T-cell (primary cell): ENCODE measurements at regions not wholly inside any gene's neighbourhood (a gene's known extent, or its start where the extent isn't known, plus 50 kb on each side); places are given as distances from the start of the nearest gene placed in this dataset.
A peak's percentile ranks its signal among the peaks of the same experiment; 100 is the strongest.

ENCODE experiments used
- ATAC-seq, 4 experiments: fragments of 200-7000 bp in 3 of 4; fragments of 150-1000 bp in 1 of 4; cut with Tn5 transposase; replicated peaks in 1 of 4; 1 replicate in 3 of 4; 2 replicates in 1 of 4; pipeline ENCODE4 v1.10.0; 2021; ENCODE audit warnings: moderate library complexity in 3 of 4, mild to moderate bottlenecking in 2 of 4, moderate number of reproducible peaks in 1 of 4
- CTCF ChIA-PET, 2 donors: fragments of 300-600 bp; sonication (Branson Sonifier 250); formaldehyde crosslinking; loops; one replicate each; lab custom pipeline; 2022; ENCODE audit warnings: antibody characterized with exemption in 2 of 2; lab: Charles Lee
- POLR2A ChIA-PET, 2 donors: fragments of 300-600 bp; sonication (Branson Sonifier 250); formaldehyde crosslinking; loops; one replicate each; lab custom pipeline; 2022; ENCODE audit warnings: antibody characterized with exemption in 2 of 2; lab: Charles Lee
- DNase-seq, 35 experiments: peaks; one replicate each; pipeline versions ENCODE4 v3.0.0 to v3.0.0-alpha.2; 2013 to 2023
- H3K27ac ChIP-seq: one replicate; pipeline ENCODE4 v1.5.1; 2013; ENCODE audit warnings: low read length
- H3K27me3 ChIP-seq, 2 experiments: replicated peaks in 1 of 2; 1 replicate in 1 of 2; 2 replicates in 1 of 2; pipeline versions ENCODE4 v1.6.1 to v1.7.0; 2013; ENCODE audit warnings: low read length in 1 of 2, mixed read lengths in 1 of 2; ENCODE audit not compliant: control insufficient read depth in 2 of 2, insufficient read depth in 2 of 2; ENCODE audit errors: extremely low read depth in 1 of 2
- H3K36me3 ChIP-seq, 2 donors: 1 replicate in 1 of 2; 2 replicates in 1 of 2; pipeline versions ENCODE4 v1.6.1 to v1.7.0; 2013; ENCODE audit warnings: low read length in 1 of 2; ENCODE audit not compliant: control insufficient read depth in 2 of 2, insufficient read depth in 1 of 2; ENCODE audit errors: extremely low read depth in 1 of 2
- H3K4me1 ChIP-seq, 2 experiments: 1 replicate in 1 of 2; 2 replicates in 1 of 2; pipeline versions ENCODE4 v1.6.1 to v1.7.0; 2013; ENCODE audit warnings: low read length in 2 of 2, mixed read lengths in 1 of 2; ENCODE audit not compliant: insufficient read depth in 2 of 2, control insufficient read depth in 1 of 2; ENCODE audit errors: extremely low read depth in 1 of 2
- H3K4me3 ChIP-seq, 2 donors: 1 replicate in 1 of 2; 2 replicates in 1 of 2; pipeline versions ENCODE4 v1.5.1 to v1.7.0; 2013; ENCODE audit warnings: mild to moderate bottlenecking in 2 of 2, low read length in 1 of 2, moderate library complexity in 1 of 2; ENCODE audit not compliant: control insufficient read depth in 1 of 2; ENCODE audit errors: extremely low read depth in 1 of 2
- H3K9me3 ChIP-seq: 2 replicates; pipeline ENCODE4 v1.7.0; 2013
- H3K27ac Mint-ChIP-seq, 2 donors: one replicate each; pipeline ENCODE4 v1.8.0; 2020 to 2021; ENCODE audit warnings: mild to moderate bottlenecking in 2 of 2, mixed read lengths in 2 of 2
- H3K27me3 Mint-ChIP-seq, 2 donors: one replicate each; pipeline ENCODE4 v1.8.0; 2021 to 2022; ENCODE audit warnings: mixed read lengths in 2 of 2
- H3K36me3 Mint-ChIP-seq: one replicate; pipeline ENCODE4 v1.8.0; 2021; ENCODE audit warnings: mixed read lengths
- H3K4me1 Mint-ChIP-seq, 3 donors: one replicate each; pipeline ENCODE4 v1.8.0; 2020 to 2022; ENCODE audit warnings: mixed read lengths in 3 of 3, mild to moderate bottlenecking in 1 of 3
- H3K4me3 Mint-ChIP-seq, 3 donors: one replicate each; pipeline ENCODE4 v1.8.0; 2020 to 2022; ENCODE audit warnings: mild to moderate bottlenecking in 3 of 3, mixed read lengths in 3 of 3, moderate library complexity in 3 of 3
- H3K9me3 Mint-ChIP-seq, 3 donors: one replicate each; pipeline ENCODE4 v1.8.0; 2020 to 2022; ENCODE audit warnings: mixed read lengths in 3 of 3
- WGBS: methylation state at CpG from one replicate; pipeline ENCODE4 v1.1.5; 2013; ENCODE audit warnings: missing lambda C conversion rate; ENCODE audit not compliant: insufficient coverage; 5-methylcytosine and 5-hydroxymethylcytosine counted together

- CTCF ChIA-PET, result no interaction called here
- Mint-ChIP-seq H3K9me3 (peaks cover 0 to 5% (median 4%) of the 10 kb centered on the region in 3 donors), H3K27me3 (no peaks in the 10 kb centered on the region), H3K4me3 (no peak overlapping the region), H3K27ac (no peak overlapping the region), H3K36me3 (no peaks in the 10 kb centered on the region), H3K4me1 (peaks cover 3 to 17% (median 9%) of the 10 kb centered on the region in 3 donors)
- no peak overlapping the region for H3K4me3 ChIP-seq
- no peaks in the 10 kb centered on the region for H3K9me3 ChIP-seq
- no peaks in the 10 kb centered on the region for H3K36me3 ChIP-seq
- ATAC-seq (no peak), DNase-seq (no peak)
- no peaks in the 10 kb centered on the region for H3K4me1 ChIP-seq
- 100% methylated on average over 1 of the region's 5 CpGs for WGBS
- POLR2A ChIA-PET, result no interaction called here
- no peaks in the 10 kb centered on the region for H3K27me3 ChIP-seq
- no peak overlapping the region for H3K27ac ChIP-seq
Measured at GRCh38 chr2:7703543-7704144, 786.4 kb downstream of the RNF144A start.

- peak in 1 of 4 experiments; percentile 49 for ATAC-seq
- H3K4me3 Mint-ChIP-seq, result no peak overlapping the region
- POLR2A ChIA-PET, result no interaction called here
Measured at GRCh38 chr2:7704296-7704865, 787.2 kb downstream of the RNF144A start.

GRCh38 chr2:7706791-7707190 lies 789.6 kb downstream of the RNF144A start:
- ChIA-PET CTCF (no interaction called here), POLR2A (interaction anchor here in 1 of 2 donors (0.6 kb wide), 1 partner anchor 975 kb away, joined by 3 read pairs; no protein-coding TSS in a partner anchor)
- no CpG with 5 or more reads among the region's 2 CpGs for WGBS
- Mint-ChIP-seq H3K4me1 (peaks cover 3 to 17% (median 9%) of the 10 kb centered on the region in 3 donors), H3K36me3 (no peaks in the 10 kb centered on the region), H3K4me3 (no peak overlapping the region), H3K27ac (no peak overlapping the region), H3K9me3 (no peaks in the 10 kb centered on the region), H3K27me3 (no peaks in the 10 kb centered on the region)
- no peaks in the 10 kb centered on the region for H3K27me3 ChIP-seq
- H3K4me1 ChIP-seq, result no peaks in the 10 kb centered on the region
- no peak overlapping the region for H3K27ac ChIP-seq
- no peak for ATAC-seq
- H3K4me3 ChIP-seq, result no peak overlapping the region
- no peaks in the 10 kb centered on the region for H3K36me3 ChIP-seq
- DNase-seq, result no peak
- H3K9me3 ChIP-seq, result no peaks in the 10 kb centered on the region

More at GRCh38 chr2:7704296-7704865, 787.2 kb downstream of the RNF144A start:
- no peak overlapping the region for H3K27ac Mint-ChIP-seq
- H3K9me3 Mint-ChIP-seq, result peaks cover 0 to 4% (median 3%) of the 10 kb centered on the region in 3 donors
- DNase-seq, result no peak
- no peaks in the 10 kb centered on the region for H3K36me3 Mint-ChIP-seq
- no peaks in the 10 kb centered on the region for H3K27me3 Mint-ChIP-seq
- no peaks in the 10 kb centered on the region for H3K4me1 ChIP-seq
- H3K36me3 ChIP-seq, result no peaks in the 10 kb centered on the region
- H3K9me3 ChIP-seq, result no peaks in the 10 kb centered on the region
- H3K27me3 ChIP-seq, result no peaks in the 10 kb centered on the region
- H3K27ac ChIP-seq, result no peak overlapping the region
- H3K4me1 Mint-ChIP-seq, result peaks cover 3 to 17% (median 9%) of the 10 kb centered on the region in 3 donors
- CTCF ChIA-PET, result no interaction called here
- no peak overlapping the region for H3K4me3 ChIP-seq
- no CpG with 5 or more reads among the region's 6 CpGs for WGBS

GRCh38 chr2:7707723-7708122 lies 790.5 kb downstream of the RNF144A start:
- H3K27me3 ChIP-seq, result no peaks in the 10 kb centered on the region
- H3K27ac Mint-ChIP-seq, result no peak overlapping the region
- no peaks in the 10 kb centered on the region for H3K27me3 Mint-ChIP-seq
- 86% methylated on average over 1 of the region's 2 CpGs for WGBS
- no peak overlapping the region for H3K27ac ChIP-seq
- POLR2A ChIA-PET, result no interaction called here
- no peaks in the 10 kb centered on the region for H3K4me1 ChIP-seq
- CTCF ChIA-PET, result no interaction called here
- ATAC-seq, result no peak
- no peak overlapping the region for H3K4me3 ChIP-seq
- peaks cover 3 to 11% (median 7%) of the 10 kb centered on the region in 3 donors for H3K4me1 Mint-ChIP-seq
- H3K9me3 Mint-ChIP-seq, result no peaks in the 10 kb centered on the region
- no peaks in the 10 kb centered on the region for H3K36me3 Mint-ChIP-seq
- no peaks in the 10 kb centered on the region for H3K9me3 ChIP-seq
- no peak for DNase-seq
- H3K36me3 ChIP-seq, result no peaks in the 10 kb centered on the region
- H3K4me3 Mint-ChIP-seq, result no peak overlapping the region

GRCh38 chr2:7709907-7710306 lies 792.7 kb downstream of the RNF144A start:
- Mint-ChIP-seq H3K4me1 (no peaks in the 10 kb centered on the region), H3K36me3 (no peaks in the 10 kb centered on the region), H3K4me3 (no peak overlapping the region), H3K27ac (no peak overlapping the region), H3K9me3 (peaks cover 0 to 4% (median 0%) of the 10 kb centered on the region in 3 donors), H3K27me3 (no peaks in the 10 kb centered on the region)
- no peaks in the 10 kb centered on the region for H3K27me3 ChIP-seq
- 77% methylated on average over 3 of the region's 5 CpGs for WGBS
- POLR2A ChIA-PET, result no interaction called here
- no peaks in the 10 kb centered on the region for H3K4me1 ChIP-seq
- H3K4me3 ChIP-seq, result no peak overlapping the region
- ATAC-seq (no peak), DNase-seq (no peak)
- H3K36me3 ChIP-seq, result no peaks in the 10 kb centered on the region
- no peaks in the 10 kb centered on the region for H3K9me3 ChIP-seq
- no peak overlapping the region for H3K27ac ChIP-seq
- CTCF ChIA-PET, result interaction anchor here in 1 of 2 donors (0.7 kb wide), 1 partner anchor 233 kb away, joined by 3 read pairs; no protein-coding TSS in a partner anchor

GRCh38 chr2:7711167-7711566 lies 794.0 kb downstream of the RNF144A start:
- H3K27me3 Mint-ChIP-seq, result no peaks in the 10 kb centered on the region
- no peaks in the 10 kb centered on the region for H3K36me3 Mint-ChIP-seq
- peaks cover 0 to 4% (median 0%) of the 10 kb centered on the region in 3 donors for H3K9me3 Mint-ChIP-seq
- no peak for ATAC-seq
- no peak overlapping the region for H3K27ac Mint-ChIP-seq
- H3K4me3 Mint-ChIP-seq, result no peak overlapping the region
- Histone ChIP-seq H3K4me3 (no peak overlapping the region), H3K36me3 (no peaks in the 10 kb centered on the region), H3K9me3 (no peaks in the 10 kb centered on the region), H3K27ac (no peak overlapping the region), H3K4me1 (no peaks in the 10 kb centered on the region), H3K27me3 (no peaks in the 10 kb centered on the region)
- CTCF ChIA-PET, result no interaction called here
- no peaks in the 10 kb centered on the region for H3K4me1 Mint-ChIP-seq
- POLR2A ChIA-PET, result no interaction called here
- DNase-seq, result no peak
